HG03097 (cell line): ENCODE measurements at regions not wholly inside any gene's neighbourhood (a gene's known extent, or its start where the extent isn't known, plus 50 kb on each side); places are given as distances from the start of the nearest gene placed in this dataset.
"Not testable (repeated sequence)": the region's sequence is repeated elsewhere in the genome, so short reads cannot be mapped to it uniquely, and the experiment has no call there.

Experiments
- ATAC-seq: cut with Tn5 transposase; IDR thresholded peaks from one replicate; pipeline ENCODE4 v1.9.1; 2021; ENCODE audit not compliant: unreplicated experiment, low FRiP score

- no peak for ATAC-seq
Measured at GRCh38 chr13:65965501-65965900, 1264.6 kb downstream of the PCDH9 start.

- ATAC-seq, result no peak
Measured at GRCh38 chr13:65964672-65965071, 1265.5 kb downstream of the PCDH9 start.

- no peak for ATAC-seq
Measured at GRCh38 chr13:65959305-65959704, 1270.8 kb downstream of the PCDH9 start.

DNA sequence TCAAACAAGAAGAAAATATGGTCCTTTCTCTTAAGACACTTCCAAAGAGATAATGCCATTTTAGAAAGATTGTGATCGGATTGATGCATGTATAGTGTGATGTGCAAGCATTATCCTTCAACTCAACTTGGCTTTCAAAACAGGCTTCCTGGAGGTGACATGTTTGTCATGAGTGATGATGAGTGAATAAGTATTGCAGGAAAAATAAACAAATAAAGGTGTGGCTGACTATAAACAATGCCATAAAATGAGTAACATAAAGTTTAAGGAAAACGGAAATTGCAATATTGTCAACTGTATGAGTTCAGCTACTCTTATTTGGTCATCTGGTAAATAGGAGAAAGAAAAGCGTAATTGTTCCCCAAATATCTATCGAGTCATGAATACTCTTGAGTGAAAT lies 1283.7 kb downstream of the PCDH9 start:
- no peak for ATAC-seq

GRCh38 chr13:65943708-65944107 lies 1286.4 kb downstream of the PCDH9 start:
- ATAC-seq, result no peak

GRCh38 chr13:65943024-65943423 lies 1287.1 kb downstream of the PCDH9 start:
- no peak for ATAC-seq

DNA sequence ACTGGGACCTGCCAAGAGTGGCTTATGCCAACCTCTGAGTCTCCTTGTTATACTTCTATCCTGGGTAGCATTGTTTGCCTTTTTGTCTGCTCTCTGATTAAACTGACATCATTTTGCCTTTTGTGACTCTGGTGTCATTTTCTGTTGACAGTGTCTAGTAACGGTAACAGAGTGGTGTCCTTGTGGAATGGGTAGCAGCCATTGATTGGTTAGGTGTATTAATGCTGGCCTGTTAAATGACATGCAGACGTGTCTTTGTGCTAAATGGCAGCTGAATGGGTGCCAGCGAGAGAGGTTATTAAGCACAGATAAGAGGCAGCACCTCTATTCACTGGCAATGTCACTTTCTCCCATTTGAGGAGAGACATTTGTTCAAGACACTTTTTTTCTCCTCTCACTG lies 1289.4 kb downstream of the PCDH9 start:
- no peak for ATAC-seq

GRCh38 chr13:65937251-65937650 lies 1292.9 kb downstream of the PCDH9 start:
- no peak for ATAC-seq

- no peak for ATAC-seq
Measured at GRCh38 chr13:65936249-65936648, 1293.9 kb downstream of the PCDH9 start.

DNA sequence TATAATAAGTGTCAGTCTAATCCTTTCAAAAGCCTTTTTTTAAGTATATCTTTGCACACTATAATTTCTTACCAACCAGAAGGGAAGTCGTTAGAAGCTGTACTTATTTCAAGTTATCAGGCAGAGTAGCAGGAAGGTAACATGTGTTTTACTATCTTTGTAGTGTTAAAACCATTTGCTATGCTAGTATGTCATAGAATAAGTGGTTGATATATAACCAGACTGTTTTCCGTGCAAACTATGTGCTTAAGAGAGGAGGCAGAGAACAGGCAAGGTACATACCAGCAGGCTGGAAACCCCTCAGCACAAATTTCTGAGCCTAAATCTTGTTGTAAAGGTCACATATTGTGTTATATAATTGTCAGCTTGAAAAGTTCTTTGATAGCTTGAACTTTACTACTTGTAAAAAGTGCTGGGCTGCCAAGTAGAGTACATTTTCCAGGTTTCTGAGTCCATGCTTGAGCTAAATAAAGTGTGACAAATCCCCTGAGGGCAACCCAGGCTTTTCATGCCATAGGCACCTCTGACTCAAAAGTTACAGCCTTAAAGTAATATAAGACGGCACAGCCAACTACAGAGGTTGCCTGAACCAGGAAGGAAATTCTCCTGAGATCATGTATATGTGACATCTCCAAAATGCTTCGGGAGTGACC lies 1297.4 kb downstream of the PCDH9 start:
- no peak for ATAC-seq

DNA sequence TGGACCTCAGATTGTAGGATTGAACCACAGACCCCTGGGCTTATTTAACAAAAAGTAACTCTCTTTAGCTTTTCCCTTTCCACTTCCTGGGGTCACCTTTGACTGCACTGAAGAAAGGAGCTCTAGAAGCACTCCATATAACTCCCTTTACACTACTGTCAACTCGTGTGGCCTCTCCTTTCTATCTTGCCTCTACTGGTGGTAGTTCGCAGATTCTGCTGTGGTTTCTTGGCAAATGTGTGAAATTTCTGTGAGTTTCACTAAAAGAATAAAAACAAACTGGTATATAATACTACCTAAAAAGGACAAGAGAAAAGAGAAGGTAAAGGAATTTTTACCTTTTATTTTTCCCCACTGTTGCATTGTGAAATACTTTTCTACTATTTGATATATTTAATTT lies 1298.1 kb downstream of the PCDH9 start:
- no peak for ATAC-seq

- ATAC-seq, result no peak
Measured at GRCh38 chr13:65929436-65929835, 1300.7 kb downstream of the PCDH9 start.

GRCh38 chr13:65926750-65927171 lies 1303.4 kb downstream of the PCDH9 start:
- ATAC-seq, result no peak

DNA sequence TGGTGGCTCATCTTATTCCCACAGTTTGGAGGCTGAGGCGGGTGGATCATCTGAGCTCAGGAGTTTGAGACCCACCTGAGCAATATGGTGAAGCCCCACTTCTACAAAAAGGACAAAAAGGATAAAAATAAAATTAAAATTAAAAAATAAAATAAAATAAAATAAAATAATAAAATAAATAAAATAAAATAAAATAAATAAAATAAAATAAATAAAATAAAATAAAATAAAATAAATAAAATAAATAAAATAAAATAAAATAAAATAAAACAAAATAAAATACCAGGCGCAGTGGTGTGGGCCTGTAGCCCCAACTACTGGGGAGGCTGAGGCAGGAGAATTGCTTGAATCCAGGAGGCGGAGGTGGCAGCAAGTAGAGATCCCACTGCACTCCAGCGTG lies 1307.3 kb downstream of the PCDH9 start:
- ATAC-seq, result not testable (repeated sequence)

DNA sequence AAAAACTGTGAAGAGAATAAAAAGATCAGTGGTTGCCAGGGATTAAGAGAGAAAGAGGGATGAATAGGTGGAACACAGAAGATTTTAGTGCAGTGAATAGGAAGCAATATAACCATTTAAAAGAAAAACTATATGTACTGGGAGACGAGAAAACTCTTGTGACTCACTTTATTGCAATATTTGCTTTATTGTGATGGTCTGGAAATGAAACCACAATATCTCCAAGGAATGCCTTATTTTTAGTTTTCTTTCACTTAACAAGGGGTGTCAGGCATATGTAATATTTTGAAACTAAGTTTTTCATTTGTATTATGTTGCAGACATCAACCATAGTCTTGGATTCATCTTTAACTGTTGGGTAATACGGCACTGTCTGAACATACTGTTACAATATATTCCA lies 1308.2 kb downstream of the PCDH9 start:
- no peak for ATAC-seq

GRCh38 chr13:65917731-65918130 lies 1312.4 kb downstream of the PCDH9 start:
- ATAC-seq, result no peak

- ATAC-seq, result no peak
Measured at GRCh38 chr13:65915195-65915594, 1314.9 kb downstream of the PCDH9 start.

- no peak for ATAC-seq
Measured at GRCh38 chr13:65914716-65915115, 1315.4 kb downstream of the PCDH9 start.

- ATAC-seq, result no peak
Measured at GRCh38 chr13:65913173-65913572, 1317.0 kb downstream of the PCDH9 start.

DNA sequence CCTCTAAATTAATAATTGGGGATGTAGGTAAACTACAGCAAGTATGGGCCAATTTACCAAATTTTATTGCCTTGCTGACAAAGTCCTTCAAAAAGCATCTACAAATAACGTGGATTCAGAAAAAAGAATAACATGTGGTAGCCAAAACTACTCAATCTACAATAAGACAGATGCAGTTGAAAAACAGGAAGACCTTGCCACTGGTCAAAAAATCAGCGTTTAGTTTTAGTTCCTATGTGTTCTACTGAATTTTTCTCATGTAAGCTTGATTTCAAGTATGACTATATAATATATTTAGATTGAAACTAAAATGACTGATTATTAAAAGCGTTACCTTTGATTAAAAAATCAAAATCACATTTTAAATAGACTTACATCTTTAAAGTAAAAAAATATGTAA lies 1317.6 kb downstream of the PCDH9 start:
- ATAC-seq, result no peak

DNA sequence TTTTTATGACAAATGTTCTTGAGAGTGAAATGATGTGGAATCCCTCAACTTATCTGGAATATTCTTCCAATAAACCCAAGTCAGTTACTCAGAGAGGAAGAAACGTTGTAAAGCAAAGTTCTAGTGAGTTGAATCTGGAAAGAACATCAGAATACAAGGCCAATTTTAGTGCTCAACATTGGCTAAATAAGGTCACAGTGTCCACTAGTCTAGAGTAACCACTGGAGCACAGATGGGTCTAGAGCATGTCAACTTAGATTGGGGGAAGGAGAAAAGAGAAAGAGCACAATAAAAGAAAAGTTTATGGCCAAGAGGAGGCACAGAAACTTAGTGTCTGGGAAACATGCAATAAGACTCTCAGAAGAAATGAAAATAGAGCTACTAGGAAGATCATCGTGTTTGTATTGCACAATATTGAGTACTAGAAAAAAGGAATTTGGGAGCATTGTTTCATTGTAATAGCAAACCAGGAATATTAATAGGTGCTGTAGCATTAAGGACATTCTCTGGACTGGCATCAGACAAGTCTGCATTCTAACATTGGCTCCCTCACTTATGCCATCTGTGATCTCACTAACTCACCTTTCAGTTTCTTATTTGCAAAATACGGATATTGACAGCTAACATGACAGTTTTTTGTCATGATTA lies 1318.5 kb downstream of the PCDH9 start:
- ATAC-seq, result no peak

GRCh38 chr13:65909501-65909900 lies 1320.6 kb downstream of the PCDH9 start:
- no peak for ATAC-seq
